ENCODE measurements at regions not wholly inside any gene's neighbourhood (a gene's known extent, or its start where the extent isn't known, plus 50 kb on each side); places are given as distances from the start of the nearest gene placed in this dataset.
"Not testable (repeated sequence)": the region's sequence is repeated elsewhere in the genome, so short reads cannot be mapped to it uniquely, and the experiment has no call there.

DNA sequence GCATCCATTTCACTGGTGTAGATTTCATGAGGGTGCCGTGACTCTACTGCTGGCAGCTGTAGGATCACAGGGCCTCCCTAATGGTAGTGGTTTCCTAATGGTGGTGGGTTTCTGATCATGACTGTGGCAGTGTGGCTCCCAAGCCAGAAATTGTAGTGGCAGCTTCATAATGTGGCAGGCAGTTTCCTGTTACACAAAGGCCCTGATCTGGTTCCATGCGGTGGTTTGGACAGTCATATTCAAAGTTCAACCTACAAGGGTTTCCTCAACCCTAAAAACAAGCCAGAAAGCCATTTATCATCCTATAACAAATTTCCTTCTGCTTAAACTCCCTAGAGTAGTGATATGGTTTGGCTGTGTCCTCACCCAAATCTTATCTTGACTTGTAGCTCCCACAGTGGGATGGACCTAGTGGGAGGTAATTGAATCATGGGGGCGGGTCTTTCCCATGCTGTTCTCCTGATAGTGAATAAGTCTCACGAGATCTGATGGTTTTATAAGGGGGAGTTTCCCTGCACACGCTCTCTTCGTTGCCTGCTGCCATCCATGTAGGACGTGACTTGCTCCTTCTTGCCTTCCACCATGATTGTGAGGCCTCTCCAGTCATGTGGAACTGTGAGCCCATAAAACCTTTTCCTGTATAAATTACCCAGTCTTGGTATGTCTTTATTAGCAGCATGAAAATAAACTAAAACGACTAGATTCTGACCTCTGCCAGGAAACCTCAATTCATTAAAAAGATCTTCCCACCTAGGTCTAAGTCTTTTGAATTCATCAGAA, 257.1 kb downstream of the EFCAB11 start:
- DNase-seq = no peak

DNA sequence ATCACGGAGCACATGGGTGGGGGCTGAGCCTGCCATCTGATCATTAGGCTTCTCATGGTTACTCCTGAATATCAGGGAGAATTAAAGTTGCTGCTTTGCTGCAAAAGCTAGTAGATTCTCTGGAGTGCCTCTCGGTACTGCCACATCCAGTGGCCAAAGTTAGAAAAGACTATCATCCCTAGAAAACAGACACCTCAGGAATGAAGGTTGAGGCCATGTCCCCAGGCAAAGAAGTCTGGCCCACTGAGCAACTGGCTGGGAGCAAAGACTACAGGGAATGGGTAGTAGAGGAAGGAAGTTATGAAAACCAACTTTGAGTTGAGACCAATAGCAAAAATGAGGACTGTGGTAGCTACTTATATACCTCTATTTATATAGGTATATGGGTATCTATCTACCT, 258.7 kb downstream of the EFCAB11 start:
- DNase-seq = no peak

DNA sequence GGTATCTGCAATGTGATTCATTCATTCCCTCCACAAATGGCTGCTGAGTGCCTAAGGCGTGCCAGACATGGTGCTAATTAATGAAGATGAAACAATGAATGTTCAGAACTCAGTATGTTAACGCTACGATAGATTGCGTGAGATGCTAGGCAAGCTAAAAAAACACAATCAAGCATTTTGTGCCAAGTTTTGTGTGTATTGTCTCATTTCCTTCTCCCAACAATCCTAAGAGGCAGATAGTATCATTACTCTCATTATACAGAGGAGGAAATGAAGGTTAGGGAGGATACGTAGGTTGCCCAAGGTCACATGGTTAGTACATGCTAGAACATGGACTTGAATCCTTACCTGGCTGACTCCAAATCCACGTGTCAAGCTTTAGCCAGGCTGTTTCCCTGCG, 264.4 kb downstream of the EFCAB11 start:
- no peak for DNase-seq

DNA sequence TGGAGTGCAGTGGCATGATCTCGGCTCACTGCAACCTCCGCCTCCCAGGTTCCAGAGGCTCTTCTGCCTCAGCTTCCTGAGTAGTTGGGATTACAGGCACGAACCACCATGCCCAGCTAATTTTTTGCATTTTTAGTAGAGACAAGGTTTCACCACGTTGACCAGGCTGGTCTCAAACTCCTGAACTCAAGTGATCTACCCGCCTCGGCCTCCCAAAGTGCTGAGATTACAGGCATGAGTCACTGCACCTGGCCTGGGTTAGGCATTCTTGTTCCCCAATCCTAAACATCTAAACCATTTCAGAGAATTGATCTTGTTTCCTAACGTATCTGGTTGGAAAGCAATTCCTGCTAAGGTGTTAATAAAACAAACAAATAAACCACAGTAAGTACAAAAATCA, 264.8 kb downstream of the EFCAB11 start:
- not testable (repeated sequence) for DNase-seq

DNA sequence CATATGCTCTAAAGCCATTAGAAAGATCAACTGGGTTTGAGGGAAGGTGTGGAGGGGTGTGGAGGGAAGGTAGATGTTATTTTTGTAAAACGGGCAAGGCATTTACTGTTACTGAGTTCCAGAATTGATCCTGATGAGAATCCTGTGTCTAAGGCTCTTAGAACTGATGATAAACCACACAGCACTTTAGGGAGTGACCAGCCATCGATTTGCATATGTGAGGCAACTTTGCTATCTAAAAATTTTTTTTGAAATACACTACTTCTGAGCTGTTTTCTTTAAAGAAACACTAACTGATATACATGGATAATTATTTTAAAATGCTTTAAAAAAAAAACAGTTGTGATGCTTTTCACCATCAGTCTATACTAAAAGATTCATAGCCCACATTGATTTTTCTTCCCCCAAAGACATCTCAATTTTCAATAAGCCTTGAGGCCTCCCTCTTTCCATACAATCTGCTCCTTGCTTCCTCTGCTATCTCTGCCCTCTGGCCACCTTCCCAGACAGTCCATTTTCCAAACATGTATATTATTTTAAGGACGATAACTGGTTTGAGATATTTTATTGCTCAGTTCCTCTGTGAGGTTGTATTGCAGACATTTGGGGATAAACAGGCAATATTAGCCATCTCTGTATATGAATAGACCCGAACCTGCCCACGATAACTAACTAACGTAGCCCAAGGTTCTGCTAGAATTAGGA, 265.9 kb downstream of the EFCAB11 start:
- no peak for DNase-seq

DNA sequence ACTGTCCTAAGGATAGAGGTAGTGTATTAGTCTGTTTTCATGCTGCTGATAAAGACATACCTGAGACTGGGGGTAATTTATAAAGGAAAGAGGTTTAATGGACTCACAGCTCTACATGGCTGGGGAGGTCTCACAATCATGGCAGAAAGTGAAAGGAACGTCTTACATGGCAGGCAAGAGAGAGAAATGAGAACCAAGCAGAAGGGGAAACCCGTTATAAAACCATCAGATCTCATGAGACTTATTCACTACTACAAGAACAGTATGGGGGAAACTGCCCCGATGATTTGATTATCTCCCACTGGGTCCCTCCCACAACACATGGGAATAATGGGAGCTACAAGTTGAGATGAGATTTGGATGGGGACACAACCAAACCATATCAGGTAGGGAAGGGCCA, 267.4 kb downstream of the EFCAB11 start:
- not testable (repeated sequence) for DNase-seq

DNA sequence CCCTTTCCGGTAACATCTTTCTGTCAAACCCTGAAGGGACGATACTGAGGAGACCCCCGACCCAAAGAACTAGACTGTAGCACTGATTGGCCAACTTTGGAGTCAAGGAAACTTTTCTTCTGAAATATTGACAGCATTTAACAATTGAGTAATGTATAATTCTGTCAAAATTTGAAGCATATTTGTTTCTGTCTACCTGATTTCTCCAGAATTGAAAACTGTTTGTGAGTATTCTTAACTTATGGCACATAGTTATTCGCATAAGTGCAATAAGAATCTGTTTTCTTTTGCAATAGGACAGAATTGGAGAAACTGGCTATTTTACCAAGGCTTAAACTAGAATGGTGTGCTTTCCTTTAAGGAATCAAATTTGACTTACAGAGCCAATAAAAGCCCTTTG, 267.1 kb upstream of the FOXN3 start:
- DNase-seq = no peak

DNA sequence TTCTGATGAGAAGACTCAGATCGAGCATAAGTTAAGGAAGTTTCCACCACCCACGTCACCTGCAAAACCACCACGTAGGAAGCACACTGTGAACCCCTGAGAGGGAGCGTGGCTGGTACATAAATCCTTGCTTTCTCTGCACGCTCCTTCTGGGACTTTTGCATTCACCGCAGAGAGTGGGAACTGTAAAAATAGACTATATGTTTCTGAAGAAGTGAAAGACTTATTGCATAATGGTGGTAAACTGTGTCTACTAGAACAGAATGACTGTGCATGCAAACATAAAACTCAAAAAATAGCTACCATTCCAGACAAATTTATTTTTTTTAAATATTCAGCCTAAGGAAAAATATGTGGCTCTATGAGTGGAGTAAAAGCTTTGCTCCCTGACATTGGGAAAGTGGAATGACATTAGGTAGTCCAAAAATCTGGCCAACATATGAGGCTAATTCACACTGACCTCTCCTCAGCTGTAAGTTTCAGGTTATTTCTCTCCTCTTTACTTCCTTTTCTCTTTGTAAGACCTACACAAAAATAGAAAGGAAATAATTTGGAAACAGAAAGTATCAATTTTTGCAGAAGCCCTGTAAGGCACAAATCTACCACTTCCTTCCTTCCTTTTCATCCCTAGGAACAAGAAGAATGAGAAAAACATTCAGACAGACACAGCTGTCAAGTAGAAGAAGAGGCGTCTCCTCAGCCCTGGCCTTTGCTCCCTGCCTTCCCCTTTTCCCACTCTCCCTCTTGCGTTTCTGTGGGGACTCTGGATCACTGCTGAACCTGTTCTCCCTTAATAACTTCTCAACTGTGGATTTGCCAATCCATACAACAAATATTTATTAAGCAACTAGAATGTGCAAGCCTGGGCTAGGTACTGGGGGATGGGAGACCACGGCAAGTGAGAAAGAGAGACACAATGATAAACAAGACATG, 264.3 kb upstream of the FOXN3 start:
- DNase-seq = peak; percentile 40 to 69

DNA sequence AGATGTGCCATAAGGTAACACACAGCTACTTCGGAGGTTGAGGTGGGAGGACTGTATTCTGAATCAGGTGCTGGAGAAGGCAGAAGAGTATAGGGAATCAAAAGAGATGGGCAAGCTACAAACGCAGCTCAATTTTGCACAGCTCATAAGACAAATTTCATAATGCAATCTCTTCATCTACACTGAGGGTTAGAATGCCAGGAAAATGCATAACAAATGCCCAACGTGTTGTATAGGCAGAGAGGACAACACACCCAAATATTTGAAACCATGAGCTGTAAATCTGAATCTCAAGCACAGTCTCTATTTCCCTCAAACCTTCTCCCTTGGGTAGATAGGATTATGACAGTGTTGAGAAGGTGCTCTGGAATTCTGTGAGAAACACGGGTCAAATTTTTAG, 263.1 kb upstream of the FOXN3 start:
- no peak for DNase-seq

DNA sequence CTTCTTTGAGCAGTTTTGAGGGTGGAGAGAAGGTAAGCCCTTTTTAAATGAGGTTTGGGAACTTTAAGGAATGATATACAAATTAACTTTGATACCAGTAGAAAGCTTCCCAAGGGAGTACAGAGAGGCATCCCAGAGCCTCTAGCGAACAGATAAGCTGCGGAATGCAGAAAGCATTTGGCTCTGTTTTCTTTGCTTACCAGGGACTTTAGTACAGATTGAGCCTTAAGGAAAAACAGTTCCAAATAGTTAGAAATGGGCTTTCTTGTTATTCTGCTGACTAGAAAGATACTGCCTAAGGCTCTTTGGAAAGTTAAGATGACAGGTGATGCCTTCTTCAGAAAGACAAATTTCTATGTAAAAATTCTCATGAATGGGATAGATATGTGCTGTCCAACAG, 261.7 kb upstream of the FOXN3 start:
- DNase-seq = no peak

DNA sequence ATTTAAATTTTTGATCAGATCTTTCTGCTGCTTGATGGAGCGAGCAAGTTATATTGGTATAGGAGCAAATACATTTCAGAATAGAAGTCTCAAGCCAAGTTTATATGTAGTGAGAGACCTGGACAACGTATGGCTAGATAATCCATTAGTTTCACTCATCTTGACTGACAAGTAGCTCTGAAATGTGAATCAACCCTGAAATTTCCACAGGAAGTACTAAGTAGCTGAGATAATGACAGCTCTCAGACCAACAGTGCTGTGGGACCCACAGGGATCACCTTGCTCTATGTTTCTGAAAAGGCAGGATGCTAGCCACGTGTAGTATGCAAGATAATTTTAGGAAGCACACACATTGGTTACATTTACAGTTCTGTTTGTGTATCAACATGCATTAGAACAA, 258.6 kb upstream of the FOXN3 start:
- DNase-seq = no peak

DNA sequence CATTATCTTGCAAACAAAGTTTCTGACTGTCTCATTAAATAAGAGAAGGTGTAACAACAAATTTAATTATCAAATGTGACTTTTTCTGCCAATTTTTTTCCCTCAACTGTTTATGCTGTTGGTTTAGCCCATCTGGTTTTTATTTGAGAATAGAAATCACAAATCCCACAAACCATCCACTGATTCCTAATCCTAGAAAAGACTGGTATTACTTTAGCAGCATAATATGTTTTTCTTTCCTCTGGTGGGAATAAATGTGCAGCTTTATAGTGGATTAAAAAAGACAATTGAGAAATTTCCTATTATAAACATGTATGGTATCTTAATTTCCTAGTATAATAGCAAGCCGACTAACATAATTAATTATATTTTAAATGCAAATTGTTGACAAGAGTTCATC, 257.9 kb upstream of the FOXN3 start:
- DNase-seq = no peak

DNA sequence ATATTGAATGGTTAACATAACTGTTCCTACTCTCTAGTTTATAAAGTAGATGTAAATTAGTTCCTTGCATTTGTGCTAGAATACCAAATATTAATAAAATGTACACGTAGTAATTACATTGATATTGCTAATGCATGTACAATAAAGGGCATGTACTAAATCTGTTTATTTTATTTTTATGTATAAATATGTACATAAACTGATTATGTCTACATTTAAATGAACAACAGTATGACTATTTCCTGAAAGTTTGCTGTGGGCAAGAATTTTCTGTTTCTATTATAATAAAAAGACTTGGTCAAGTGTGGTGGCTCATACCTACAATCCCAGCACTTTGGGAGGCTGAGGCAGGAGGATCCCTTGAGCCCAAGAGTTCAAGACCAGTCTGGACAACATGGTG, 257.2 kb upstream of the FOXN3 start:
- DNase-seq = no peak

DNA sequence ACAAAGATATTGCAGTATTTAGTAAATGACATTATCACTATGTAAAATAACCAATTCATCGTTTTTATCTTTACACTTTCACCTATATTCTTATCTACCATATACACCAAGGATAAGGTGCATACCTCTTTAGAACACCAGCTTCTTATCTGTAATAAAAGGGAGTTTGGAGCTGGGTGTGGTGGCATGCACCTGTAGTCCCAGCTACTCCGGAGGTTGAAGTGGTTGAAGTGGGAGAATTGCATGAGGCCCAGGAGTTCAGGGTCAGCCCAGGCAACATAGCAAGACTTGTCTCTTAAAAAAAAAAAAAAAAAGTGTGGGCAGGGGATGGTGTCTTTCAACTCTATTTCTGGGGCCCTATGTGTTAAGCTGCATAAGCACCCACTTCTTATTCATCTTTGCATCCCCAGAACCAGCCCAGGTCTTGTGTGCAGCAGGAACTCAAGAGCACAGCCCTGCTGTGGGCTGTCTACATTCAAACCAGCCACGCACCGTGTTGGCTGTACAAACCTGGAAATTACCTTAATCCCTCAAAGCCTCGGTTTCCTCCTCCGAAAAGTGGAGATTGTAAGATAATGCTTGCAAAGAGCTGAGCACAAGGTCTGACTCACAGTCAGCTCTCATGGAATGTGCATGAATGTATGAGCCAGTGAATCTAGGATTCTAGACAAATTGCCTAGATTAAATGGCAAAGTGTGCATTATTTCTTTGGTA, 256.6 kb upstream of the FOXN3 start:
- no peak for DNase-seq

DNA sequence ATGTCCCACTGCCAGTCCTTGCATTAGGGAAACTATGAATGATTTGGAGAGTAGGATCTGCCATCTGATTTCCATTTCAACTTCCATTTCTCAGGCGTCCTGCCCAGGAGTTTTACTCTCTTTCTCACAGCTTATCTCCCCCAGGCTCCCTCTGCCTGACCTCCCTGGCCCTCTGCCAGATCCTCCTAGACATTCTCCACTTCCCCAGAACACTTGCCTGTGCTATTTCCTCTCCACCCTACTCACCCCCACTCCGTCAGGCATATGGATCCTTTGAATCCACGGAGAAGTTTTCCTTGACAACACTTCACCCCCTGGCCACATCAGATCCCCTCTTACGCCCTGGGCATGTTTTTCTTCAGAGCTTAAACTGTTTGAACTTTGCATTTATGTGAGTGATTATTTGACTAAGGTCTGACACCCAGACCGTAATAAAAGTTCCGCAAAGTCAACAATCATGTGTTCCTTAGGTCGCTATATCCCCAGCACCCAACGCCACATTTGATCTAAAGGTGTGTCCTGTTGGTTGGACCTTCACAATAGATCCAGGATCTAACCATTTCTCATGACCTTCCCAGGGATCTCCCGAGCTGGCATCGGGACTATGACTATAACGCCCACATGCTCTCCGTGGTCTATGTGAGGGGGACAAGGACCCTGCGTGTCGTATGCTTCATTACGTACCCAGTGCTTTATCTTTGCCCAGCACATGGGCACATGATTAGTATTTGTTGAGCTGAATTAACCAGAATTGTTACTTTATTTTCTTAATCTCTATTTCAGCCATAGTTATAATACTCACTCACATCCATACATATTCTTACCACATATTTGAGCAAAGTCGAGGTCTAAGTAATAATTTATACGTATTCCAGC, 255.8 kb upstream of the FOXN3 start:
- DNase-seq = no peak

DNA sequence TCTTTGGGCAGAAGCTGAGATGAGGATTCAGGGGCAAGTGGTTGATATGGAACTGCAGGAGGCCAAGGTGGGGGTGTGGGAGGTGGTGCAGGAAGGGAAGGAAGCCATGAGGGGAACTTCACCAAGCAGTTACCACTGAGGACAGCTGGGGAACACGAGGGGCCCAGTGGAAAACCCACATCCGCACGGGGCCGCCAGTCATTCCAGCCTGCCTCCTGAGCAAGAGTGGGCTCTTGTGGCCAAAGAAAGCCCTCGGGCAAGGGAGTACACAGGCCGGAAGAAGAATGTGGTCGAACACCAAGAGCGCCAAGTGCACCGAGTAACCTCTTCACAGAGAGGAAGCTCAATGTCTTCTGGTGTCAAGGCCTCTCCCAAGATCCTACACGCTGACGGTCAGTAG, 252.2 kb upstream of the FOXN3 start:
- DNase-seq = no peak

DNA sequence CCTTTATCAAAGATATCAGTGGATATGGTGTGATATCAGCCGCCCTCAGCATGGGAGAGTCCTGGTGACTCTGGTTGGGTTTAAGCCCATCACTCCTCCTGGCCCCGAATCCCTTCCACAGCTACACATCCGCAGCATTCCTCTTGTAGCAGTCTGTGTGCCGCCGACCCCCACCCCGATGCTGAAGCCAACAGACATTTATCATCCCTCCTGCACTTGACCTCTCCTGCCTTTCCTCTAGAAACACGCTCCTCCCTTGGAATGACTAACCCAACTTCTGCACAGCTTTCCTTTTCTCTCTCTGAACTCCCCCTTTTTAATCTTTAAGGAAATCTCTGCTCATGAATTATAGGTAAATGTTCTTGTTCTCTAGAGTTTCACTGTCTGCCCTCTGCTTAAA, 250.9 kb upstream of the FOXN3 start:
- DNase-seq = no peak

DNA sequence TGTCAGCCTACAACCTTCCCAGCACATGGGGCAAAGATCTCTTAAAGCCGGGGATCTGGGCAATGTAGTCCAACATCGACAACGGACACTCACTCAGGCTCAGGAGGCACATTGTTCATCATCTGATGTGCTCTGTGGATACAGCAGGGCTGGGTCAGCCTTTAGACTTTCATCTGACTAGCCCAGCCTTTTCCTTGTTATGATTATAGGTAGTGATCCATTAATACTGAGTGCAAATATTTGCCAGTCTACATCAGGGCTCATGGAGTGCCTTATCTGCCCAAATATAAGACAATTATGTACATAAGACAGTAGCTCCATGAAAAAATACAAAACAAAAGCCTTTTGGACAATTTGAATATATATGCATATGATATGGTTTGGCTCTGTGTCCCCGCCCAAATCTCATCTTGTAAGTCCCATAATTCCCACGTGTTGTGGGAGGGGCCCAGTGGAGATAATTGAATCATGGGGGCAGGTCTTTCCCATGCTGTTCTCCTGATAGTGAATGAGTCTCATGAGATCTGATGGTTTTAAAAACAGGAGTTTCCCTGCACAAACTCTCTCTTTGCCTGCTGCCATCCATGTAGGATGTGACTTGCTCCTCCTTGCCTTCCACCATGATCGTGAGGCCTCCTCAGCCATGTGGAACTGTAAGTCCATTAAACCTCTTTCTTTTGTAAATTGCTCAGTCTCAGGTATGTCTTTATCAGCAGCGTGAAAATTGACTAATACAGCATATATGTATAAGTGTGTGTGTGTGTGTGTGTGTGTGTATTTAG, 248.5 kb upstream of the FOXN3 start:
- not testable (repeated sequence) for DNase-seq

DNA sequence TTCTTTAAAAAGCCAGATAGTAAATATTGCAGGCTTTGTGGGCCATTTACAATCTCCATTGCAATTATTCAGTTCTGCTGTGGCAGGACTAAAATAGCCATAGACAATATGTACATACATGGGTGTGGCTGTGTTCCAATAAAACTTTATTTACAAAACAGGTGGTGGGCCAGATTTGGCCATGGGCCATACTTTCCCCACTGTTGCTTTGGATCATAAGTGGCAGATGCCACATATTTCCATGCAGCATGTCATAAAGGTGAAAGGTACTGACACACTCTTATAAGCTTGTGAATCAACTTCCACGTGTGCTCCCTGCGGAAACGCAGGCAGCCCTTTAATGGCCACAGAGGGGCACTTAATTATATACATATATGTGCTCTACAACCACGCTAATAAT, 244.4 kb upstream of the FOXN3 start:
- no peak for DNase-seq

DNA sequence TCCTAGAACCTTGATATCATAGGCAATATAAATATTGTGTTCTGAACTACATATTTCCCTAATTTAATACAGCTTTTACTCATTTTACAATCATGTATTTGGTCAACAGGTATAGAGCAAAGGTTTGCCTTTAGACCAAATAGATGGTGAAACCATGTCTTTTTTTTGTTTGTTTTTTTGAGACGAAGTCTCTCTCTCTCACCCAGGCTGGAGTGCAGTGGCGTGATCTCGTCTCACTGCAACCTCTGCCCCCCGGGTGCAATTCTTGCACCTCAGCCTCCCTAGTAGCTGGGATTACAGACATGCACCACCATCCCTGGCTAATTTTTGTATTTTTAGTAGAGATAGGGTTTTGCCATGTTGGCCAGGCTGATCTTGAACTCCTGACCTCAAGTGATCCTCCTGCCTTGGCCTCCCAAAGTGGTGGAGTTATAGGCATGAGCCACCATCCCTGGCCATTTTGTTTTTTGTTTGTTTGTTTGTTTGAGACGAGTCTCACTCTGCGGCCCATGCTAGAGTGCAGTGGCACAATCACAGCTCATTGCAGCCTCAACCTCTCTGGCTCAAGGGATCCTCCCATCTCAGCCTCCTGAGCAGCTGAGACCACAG, 243.7 kb upstream of the FOXN3 start:
- DNase-seq = not testable (repeated sequence)

DNA sequence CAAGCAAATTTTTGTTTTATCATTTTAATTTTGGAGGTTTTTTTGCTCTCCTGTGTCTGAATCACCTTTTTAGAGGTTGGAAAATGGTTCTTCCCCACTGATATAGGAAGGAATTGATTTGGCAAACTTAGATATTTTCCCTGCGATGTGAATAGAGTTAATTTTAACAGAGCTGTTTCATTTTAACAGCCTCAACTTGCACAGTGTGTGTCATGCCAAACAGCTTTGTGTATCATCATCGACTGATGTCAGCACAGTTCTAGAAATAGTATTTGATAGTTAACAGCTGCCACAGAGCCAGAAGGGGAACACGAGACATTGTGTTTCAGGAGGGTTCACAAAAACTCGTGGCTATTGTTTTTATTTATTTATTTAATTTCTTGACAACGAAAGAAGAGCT, 243.1 kb upstream of the FOXN3 start:
- DNase-seq = no peak

Measured in stimulated activated CD4-positive, alpha-beta T cell treated with anti-CD3 and anti-CD28 coated beads, Interleukin-4, amount 100 ng/mL, for 4 hours (primary cell).